HG02798 (cell line): ENCODE measurements at regions not wholly inside any gene's neighbourhood (a gene's known extent, or its start where the extent isn't known, plus 50 kb on each side); places are given as distances from the start of the nearest gene placed in this dataset.

Experiments used
- ATAC-seq: cut with Tn5 transposase; IDR thresholded peaks from one replicate; pipeline ENCODE4 v1.9.1; 2021; ENCODE audit warnings: mild to moderate bottlenecking; ENCODE audit not compliant: unreplicated experiment, poor library complexity

DNA sequence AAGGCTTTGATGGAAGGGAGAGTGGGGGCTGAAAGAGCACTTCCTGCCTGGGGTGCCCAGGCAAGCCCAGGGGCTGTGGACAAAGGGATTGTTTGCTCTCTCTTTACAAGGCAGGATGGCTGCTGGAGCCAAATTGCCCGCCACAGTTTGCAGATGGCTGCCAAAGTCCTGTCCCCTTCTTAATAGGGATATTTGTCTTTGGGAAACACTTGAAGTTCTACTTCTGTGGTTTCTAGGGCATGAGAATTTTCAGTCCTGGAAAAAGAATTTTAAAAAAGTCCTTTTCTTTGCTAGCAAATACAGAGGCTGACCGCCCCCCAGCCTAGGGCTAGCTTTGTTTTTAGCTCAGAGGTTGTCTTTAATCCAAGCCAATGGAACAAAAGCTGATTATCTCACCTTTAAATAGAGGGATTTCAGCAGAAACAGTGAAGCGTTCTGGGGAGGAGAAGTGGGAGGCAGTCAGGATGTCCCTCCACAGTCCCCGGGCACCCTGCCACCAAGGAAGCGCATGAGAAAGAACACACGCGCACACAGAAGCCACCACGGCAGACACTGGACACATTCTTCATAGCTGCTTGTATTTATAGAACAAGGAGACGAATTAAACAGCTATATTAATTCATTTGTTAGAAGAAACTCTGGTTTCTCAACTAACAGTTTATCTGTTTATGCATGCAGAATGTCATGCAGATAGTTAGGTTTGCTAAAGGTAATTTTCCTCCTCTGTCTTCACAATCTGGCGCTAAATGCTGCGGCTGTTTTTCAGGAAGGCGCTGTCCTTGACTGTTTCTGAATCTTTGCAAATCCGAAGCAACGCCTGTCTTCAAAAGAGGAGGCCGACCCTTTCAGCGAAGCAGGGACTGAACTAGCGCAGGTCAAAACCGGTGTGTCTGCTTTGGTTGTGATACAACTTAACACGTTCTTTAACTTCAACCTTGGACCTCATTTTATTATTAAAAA lies 736.9 kb downstream of the QKI start:
- ATAC-seq = no peak

DNA sequence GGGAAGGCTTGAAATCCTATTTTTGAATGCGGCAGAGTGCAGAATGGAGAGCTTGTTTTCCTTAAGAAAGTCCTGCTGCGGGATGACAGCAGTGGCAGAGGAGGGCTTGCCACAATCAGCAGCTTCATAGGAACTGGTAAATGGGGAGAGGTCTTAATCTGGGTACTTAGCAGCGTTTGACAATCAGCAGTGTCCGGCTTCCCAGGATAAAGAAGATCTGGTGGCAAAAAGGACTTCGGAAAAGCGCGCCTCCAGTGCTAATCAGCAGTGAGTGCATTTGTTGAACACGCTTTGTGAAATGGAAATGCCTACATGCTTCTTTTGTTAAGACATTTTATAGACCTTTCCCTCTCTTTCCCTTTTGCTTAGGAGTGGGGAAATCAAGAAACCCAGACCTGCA lies 735.7 kb downstream of the QKI start:
- no peak for ATAC-seq

DNA sequence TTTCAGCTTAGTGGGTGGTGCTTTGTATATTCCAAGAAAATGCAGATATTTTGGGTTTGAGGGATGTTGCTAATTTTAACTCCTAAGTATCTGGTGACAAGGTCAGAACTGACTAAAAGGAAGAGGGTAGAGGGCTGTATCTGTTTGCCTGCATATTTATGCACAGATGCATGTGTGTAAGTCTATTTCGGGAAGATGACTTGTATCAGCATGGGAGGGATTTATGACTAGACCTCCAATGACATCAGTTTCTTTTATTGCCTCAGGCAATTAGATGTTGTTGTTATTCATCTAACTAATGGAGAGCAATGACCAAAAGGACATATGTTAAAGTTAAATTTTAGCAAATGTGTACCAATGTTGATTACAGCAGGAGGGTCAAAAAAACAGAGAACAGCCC lies 734.3 kb downstream of the QKI start:
- ATAC-seq = no peak

DNA sequence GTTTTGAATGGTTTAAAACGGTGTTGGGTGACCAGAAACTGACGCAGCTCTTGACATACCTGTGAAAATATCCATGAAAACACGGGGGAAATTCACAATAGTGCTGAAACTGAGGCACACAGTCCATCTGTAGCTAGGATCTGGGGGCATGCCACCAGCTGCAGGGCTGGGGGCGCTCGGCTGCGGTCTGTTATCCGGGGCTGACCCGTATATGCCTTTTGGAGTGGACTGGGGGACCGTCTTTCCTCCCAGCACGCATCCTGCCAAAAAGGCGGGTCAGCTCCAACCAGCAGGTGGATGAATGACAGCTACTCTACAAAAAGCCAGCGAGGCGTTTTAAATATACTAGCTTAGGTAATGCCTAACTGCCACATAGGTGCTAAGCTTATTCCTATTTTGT lies 729.8 kb downstream of the QKI start:
- ATAC-seq = no peak

DNA sequence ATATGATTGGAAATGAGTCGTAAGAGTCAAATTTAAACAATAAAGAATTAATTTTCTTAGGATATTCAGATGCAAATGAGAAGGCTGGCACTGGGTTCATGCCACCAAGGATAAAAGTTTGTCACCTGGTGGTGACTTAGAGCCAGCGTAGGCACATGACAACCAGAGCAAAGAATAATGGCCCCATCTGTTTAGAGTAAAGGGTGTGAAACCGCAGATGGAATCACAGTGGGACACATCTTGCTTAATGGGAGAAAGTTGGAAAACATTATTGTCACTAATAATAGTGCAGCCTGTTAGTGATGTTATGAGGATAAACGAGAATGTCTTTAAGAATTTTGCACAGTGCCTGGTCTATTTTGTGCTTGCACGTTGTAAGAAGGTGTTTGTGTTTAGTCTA lies 727.8 kb downstream of the QKI start:
- ATAC-seq = no peak

DNA sequence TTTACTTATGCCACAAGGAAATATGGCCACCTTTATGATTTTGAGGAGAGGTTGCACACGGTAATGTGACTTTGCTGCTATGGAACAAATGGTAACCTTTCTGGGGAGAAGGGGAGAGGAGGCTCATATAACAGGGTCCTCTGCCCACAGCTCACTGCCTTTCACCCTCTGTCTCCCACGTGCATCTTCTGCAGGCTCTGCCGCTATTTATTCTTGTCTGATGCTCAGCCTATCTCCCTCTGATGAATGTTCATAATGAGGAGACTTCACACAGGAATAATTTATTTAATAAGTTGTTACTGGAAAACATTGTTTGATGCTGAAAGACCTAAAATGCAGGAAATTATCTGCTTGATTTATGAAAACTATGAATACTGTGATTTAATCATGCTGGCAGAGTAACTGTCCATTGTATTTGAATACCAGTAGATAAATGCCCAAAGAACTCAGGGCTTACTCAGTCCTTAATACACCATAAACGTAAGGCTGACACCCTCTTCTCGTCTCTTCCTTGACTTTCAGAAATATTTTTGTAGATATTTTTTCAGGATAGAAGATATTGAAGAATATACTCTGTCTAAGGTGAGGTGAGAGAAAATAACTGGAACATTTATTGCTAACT lies 721.1 kb downstream of the QKI start:
- no peak for ATAC-seq

DNA sequence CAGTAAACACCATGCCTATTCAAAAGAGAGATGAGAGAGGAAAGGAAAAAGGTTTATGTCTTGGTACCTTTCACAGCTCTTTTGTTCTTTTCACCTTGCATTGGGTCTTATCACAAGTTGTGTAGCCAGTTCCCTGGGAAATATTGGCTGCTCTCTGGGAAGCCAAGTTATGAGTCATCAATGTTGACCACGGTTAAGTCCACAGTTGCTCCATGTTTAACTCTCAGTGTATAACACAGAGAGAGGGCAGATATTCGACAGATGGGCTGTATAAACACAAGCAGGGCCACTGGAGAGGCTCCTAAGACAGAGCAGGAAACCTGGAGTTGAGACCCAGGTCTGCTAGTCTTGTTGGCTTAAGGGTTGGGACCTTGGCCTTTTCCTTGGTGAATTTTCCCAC lies 718.6 kb downstream of the QKI start:
- ATAC-seq = no peak

DNA sequence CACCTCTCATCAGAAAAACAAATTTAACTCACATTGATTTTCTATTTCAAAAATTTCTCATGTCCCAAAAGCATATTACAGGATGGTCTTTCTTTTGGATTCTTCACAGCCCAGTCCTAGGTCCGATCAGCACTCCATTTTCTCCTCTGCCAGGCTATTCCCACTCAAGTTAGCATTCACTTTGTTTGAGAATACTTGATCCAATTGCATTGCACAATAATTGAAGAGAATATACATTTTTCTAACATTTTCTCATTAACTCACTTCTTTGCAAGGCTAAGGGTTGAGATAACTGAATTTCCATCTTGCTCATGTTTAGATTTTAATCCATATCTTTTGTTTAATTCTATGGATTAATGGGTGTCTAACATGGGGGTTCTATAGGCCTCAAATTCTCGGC lies 716.1 kb downstream of the QKI start:
- ATAC-seq = no peak

DNA sequence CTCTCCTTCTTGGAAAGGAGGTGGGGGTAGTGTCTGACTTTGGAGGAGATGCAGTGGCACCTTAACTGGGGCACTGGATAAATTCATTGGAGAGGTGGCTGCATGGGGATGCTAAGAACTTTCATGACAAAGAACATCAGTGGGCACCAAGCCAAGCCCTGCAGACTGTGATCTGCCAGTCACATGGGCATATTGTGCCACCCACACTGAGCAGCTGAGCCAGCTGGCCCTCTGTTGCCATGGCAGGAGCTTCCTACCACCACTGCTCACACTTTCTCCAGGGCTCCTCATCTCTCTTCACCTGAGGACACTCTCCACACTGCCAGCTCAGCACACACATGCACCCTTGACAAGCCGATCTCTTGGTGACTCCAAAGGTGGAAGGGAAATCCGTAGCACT lies 715.6 kb downstream of the QKI start:
- ATAC-seq = no peak

DNA sequence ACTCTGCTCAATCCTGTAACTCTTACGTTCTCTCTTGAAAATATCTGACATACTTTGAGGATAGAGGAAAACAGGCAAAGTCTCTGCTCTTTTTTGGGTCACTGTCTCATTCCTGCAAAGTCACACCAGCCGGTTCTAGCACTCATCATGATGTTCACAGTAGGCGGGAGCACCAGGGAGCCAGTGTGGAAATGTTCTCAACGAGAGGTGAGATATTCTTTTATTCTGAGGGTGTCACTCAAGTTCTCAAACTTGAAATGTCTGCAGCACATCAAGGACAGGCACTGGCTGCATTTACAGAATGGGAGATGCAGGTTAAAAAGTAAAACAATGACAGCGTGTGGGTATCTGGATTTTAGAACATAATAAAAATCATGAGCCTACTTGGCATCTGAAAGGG lies 714.7 kb downstream of the QKI start:
- no peak for ATAC-seq

DNA sequence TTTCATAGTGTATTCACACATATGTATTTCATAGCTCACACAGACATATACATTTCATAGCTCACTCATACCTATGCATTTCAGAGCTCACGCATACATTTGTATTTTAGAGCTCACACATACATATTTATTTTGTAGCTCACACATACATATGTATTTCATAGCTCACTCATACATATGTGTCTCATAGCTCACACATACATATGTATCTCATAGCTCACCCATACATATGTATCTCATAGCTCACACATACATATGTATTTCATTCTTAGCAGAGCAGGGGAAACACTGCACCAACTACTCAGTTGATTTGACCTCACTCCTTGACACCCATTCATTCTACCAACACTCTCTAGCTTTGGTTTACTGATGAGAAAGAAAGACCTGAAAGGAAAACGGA lies 713.6 kb downstream of the QKI start:
- ATAC-seq = no peak

DNA sequence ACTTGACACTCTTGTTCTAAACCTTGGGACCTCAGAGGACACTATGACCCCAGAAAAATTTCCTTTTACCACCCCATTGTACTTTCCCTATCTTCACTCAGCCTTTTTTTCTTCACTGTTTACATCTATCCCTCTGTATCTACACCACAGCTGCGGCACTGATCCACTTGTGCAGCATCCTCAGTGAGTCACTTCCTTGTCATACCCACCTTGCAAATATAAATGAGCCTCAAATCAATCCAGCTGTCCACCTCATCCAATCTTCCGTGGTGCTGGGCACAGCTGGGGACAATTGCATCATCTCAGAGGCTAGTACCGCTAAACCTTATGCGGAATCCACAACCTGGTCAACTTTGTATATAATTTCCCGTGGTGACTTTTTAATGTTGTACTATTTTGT lies 710.5 kb downstream of the QKI start:
- ATAC-seq = no peak

DNA sequence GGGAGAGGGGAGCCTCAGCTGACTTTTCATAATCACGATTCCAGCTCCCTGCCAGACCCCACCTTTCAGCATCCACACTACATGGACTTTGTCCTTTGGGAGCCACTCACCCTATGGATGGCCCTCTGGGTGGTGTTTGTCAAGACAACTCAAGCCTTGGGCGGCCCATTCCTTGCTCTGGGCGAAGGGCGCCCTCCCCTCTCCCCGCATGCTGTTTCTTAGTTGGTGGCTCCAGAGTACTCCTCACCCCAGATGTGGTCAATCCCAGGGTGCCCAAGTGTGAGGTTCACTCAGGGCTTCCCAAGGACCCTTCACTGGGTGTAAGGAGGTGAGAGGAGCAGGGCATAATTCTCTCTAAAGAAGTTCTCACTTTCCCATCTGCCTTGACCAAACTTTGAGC lies 710.0 kb downstream of the QKI start:
- no peak for ATAC-seq

DNA sequence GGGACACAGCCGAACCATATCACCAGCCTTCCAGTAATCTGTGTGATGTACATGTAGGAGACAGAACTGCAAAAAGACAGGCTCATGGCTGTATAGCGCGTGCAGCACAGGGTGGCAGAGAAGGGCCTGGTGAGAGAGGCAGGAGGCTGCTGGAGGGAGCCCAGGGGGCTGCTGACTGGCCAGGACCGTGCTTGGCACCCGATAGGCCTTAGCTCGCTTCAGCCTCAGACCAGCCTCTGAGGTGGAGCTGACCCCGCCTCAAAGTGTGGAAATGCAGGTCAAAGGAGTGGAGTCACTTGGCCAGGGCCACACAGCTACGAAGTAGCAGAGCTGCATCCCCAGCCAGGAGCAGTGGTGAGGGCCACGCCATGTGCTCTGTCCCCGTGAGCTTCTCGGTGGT lies 707.6 kb downstream of the QKI start:
- no peak for ATAC-seq

DNA sequence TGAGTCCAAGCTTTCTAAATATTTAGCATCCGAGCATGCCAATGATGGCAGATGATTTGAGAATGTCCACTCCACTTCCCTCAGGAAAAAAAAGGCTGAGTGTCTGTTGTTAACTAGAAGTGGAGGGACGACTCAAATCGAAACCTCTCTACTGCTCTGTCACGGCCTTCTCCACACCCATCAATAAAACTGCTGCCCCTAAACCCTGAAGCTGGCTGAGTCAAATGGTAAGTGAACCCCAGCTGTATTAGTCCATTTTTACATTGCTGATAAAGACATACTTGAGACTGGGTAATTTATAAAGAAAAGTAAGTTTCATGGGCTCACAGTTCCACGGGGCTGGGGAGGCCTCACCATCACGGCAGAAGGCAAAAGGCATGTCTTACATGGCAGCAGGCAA lies 707.0 kb downstream of the QKI start:
- ATAC-seq = no peak

DNA sequence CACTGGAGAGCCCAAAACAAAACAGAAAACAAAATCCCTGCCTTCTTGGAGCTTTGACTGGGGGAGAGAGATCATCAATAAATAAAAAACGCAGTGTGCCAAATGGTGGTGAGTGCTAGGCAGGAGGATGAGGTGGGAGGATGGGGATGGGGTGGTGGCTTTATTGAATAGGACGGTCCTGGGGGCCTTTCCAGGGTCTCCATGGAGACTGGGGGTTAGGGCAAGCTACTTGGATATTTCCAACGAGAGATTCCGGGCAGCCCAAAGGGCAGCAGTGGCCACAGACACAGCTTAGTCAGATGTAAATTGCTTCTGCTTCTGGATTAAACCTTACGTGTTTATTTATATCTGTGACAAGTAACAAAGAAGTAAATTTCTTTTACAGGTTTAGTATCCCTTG lies 700.1 kb downstream of the QKI start:
- ATAC-seq = no peak

DNA sequence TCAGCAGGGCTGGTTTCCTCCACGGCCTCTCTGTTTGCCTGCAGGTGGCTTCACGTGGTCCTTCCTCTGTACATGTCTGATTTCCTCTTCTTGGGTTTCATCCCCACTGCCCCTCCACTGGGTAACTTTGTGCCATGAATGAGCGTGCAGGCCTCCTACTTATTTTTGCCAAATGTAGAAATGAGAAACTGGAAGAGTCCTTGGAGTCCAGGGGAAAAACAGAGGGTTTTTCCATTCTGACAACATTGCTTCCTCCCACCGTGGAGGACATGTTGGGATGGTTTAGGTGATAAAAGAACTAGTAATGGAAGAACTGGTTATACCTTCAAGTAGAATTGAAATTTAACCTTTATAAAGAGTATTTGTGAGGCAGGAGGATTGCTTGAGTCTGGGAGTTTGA lies 699.5 kb downstream of the QKI start:
- no peak for ATAC-seq

DNA sequence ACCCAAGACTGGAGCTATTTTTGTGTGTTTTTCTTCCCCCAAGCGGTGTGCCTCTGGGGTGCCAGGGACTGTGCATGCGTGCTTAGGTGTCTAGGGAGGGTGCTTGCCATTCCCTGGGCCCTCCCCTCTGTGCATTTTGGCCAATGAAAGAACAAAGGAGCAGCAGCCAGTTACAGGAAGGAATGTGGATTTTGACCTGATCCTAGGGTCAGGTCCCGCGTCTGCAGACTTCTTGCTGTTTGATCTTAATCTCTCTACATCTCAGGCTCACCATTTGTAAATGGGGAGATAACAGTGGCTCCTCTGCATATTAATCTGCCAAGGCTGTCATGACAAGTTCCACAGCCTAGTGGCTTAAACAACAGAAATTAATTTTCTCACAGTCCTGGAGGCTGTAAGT lies 699.1 kb downstream of the QKI start:
- ATAC-seq = no peak

DNA sequence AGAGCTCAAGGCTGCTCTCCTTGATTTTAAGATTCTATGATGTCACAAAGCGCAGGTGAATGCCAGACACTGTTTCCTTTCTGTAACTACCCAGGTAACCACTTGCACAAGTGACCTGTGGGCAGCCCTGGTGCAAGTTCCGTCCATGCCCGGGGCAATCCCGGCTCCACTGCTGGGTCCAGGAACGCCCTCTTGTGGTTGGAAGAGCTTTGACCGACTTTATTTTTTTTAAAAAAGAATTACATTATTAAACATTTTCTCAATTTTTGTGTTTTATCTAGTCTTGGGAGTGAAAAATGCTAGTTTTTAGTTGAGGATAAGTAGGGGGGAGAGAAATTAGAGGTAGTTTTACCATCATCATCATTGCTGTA lies 695.2 kb downstream of the QKI start:
- ATAC-seq = no peak

DNA sequence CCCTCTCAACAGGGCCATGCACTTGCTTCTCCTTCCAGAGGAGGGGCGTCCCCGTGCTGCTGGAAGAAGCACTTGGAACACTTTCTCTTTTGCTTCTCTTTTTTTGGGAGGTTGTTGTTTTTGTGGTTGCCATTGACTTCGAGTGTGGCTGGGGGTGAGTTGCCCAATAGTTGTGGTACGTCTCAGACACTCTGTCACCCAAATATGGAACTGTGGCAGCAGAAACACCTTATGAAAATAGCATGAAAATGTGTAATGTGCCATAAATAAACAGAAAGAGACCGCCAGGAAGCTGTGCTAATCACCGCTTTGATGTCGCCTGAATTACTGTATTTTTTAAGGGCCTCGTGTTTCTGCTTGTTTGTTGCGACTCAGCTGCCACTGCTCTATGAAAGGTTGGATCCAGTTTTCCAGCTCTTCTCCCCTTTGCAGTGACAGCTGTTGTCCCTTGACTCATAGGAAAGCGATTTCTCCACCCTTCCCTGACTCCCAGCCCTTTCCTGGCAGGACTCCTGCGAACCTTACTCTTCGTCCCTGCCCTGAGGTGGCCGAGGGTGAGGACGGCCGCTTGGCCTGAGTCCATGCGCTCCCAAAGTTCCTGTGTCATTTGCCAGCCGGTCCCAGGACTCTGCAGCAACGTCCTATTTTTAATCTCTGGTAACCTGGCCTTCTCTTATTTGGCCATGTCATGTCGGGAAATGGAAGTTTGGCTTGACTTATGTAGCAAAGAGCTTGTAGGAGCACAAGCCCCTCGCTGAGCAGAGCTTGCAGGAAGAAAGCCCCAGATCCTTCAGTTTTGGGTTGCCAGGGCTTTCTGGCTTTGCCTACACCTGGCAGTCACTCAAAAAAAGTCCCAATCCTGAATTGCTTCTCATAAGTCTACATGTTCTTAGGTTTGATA lies 694.6 kb downstream of the QKI start:
- no peak for ATAC-seq

DNA sequence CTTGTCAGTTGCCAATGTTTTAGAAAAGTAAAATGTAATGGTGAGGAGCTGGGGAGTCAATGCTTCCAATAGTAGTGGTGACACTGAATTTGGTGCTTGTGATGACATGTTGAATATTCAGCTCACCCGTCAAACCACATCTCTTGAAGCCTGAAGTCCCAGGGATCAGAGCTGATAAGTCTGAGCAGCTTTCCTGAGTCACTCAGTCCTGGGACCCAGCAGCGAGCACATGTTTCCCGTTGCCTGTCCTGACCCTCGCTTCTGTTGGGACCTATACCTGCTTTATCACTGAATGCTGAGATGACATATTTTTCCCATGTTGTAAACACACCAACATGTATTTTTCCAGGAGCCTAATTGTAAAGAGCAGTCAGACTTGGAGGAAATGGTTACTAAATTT lies 693.6 kb downstream of the QKI start:
- no peak for ATAC-seq
